ENCODE measurements at regions not wholly inside any gene's neighbourhood (a gene's known extent, or its start where the extent isn't known, plus 50 kb on each side); places are given as distances from the start of the nearest gene placed in this dataset.

DNA sequence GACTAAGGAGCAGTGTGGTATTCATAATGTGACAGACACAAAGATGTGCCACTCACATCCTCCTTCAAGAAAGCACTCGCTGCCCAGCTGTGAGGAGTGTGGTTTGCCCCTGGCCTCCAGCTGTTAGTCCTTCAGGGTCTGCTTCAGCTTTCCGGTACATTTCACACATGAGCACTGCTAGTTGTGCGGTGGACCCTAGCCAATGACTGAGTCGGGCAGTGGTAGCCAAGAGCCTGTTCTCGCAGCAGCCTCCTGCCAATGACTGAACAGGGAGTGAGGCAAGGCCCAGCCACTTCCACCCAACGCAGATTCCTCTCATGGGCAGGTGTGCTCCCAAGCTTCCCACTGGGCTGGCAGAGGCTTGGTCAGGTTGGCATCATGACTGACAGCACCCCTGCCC is 254.3 kb downstream of the RBM43 start:
- TF ChIP-seq GATA3 (IDR thresholded peaks at IDR 0.05; ENCODE audit: low read depth, low read length), result no peak
- no peak for TF ChIP-seq GATA2 (IDR thresholded peaks at IDR 0.05; ENCODE audit: low read depth, low read length)

Measured in SH-SY5Y (cell line).